ENCODE measurements at regions not wholly inside any gene's neighbourhood (a gene's known extent, or its start where the extent isn't known, plus 50 kb on each side); places are given as distances from the start of the nearest gene placed in this dataset.

DNA sequence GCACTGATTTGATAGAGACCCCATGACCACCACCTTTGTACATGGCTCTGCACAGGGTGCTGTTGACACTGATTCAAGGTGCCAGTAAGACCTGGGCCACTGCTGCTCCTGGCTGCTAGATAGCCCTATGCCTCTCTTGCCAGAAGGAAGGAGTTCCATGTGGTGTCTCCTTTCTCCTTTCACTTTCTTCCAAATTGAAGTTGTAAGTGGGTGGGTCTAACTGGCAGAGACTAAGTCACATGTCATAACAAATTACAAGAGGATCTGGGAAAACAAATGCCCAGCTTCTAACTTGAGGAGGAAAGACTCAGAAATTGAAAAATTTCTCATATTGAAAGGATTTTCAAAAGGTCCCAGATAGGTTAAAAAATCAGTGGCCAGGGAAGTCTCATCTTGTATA is 116.8 kb downstream of the TFAP2B start:
- TF ChIP-seq, protein P1, sequence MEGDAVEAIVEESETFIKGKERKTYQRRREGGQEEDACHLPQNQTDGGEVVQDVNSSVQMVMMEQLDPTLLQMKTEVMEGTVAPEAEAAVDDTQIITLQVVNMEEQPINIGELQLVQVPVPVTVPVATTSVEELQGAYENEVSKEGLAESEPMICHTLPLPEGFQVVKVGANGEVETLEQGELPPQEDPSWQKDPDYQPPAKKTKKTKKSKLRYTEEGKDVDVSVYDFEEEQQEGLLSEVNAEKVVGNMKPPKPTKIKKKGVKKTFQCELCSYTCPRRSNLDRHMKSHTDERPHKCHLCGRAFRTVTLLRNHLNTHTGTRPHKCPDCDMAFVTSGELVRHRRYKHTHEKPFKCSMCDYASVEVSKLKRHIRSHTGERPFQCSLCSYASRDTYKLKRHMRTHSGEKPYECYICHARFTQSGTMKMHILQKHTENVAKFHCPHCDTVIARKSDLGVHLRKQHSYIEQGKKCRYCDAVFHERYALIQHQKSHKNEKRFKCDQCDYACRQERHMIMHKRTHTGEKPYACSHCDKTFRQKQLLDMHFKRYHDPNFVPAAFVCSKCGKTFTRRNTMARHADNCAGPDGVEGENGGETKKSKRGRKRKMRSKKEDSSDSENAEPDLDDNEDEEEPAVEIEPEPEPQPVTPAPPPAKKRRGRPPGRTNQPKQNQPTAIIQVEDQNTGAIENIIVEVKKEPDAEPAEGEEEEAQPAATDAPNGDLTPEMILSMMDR (IDR thresholded peaks at IDR 0.05) = no peak
- TF ChIP-seq POLR2A (IDR thresholded peaks at IDR 0.05) = no peak

Measured in esophagus squamous epithelium (tissue), 4 donors.